ENCODE measurements at regions not wholly inside any gene's neighbourhood (a gene's known extent, or its start where the extent isn't known, plus 50 kb on each side); places are given as distances from the start of the nearest gene placed in this dataset.
"Not testable (repeated sequence)": the region's sequence is repeated elsewhere in the genome, so short reads cannot be mapped to it uniquely, and the experiment has no call there.

DNA sequence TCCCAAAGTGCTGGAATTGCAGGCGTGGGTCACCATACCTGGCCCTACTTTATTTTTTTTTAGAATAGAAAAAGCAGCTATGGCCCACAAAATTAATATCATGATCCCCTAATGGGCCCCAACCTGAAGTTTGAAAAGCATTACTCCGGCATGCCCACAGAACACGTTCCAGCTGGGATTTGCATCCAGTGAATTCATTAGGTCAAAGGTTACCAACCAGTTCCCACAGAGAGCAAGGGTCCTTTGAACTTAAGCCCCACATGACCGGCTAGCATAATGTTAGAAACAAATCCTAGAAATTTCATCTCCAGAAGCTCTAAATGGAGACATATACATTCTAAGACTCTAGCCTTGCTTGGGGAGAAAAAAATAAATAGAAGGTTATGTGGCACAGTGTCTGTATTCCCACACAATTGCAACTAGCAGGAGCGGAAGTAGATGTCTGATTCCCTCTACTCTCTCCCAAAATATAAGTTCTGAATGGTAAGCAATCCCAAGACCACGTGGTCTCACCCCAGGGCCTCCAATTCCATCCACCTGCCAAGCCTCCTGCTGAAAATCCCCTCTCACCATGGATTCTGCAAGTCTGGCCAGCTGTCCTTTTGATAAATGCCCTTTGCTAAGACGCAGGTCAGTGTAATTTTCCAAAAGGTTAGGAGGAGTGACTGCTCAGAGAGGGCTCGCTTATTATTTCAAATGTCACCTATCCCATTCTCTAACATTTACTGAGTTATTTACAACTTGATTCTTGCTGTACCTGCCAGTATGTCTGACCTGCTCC lies 395.8 kb downstream of the NPIPA8 start:
- no peak for DNase-seq (ENCODE audit: low read depth)

DNA sequence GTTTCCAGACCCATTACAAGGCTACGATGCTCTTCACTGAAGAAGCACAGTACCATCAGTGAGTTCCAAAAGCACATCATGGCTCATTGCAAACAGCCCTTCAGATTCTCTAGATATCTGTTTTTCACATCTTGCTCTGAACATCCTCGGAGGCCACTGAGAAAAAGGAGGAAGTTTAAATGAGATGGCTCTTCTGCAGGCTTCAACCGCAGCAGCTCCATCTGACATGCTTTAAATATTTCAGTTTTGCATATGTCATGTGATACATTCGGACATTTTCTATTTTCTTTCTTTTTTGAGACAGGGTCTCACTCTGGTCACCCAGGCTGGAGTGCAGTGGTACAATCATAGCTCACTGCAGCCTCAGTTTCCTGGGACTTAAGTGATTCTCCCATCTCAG lies 396.8 kb downstream of the NPIPA8 start:
- DNase-seq (ENCODE audit: low read depth) = no peak

DNA sequence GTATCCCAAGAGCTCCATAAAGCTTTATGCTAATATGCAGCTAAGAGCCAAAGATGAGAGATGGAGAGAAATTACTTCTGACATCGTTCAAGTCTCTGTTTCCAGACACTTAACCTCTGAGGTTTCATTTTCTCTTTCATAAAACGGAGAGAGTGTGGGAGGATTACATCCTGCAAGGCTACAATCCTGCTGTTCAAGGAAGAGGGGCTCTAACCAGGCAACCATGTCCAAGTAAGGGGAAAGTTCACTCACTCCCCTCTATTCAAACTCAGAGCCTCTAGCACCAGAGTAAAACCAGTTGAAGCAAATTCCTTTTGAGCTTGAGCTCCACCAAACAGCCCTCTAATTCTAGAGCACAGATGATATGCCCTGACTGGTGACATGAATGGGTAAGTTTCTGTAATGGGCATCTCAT lies 397.4 kb downstream of the NPIPA8 start:
- DNase-seq (ENCODE audit: low read depth) = no peak

DNA sequence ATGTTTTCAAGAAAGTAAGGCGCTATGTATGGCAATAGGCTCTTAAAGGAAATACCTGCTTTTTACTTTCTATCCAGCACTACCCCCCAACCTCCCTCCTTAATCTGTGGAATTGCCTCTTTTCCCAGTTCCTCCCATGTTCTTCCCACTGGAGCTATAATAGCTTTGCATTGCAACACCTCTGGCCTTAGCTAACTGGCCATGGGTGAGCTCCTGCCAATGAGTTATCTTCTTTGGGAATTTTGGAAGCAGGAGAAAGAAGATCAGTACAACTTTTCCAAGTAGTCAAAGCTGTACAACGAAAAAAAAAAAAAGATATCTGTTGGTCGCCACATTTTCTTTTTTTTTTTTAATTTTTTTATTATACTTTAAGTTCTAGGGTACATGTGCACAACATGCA lies 398.0 kb downstream of the NPIPA8 start:
- no peak for DNase-seq (ENCODE audit: low read depth)

DNA sequence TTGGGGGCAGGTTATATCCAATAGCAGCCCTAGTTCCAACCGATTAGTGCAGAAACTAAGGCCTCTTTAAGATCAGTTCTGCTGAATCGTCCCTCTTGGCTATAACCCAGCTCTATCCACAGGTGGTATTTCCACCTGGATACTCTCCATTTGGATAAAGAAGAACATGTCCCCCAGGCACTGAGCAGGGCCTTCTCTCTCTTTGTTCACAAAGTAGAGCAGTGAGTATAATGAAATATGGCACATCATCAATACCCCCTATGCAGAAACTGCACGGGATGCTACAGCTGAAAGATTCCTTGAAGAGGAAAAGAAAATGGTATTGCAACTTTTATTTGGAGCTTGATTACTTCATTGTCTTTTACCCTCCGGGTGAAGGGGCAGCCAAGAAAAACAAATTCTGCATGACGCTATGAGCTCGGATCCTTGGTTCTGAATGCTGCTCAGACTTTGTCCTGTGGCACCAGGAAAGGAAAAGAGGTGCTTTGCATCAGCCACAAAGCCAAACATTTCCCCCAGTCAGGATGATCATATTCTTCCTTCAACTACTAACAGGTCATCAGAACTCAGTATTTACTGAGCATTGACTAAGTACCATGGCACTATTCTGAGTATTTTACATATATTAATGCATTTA lies 399.7 kb downstream of the NPIPA8 start:
- DNase-seq (ENCODE audit: low read depth) = no peak

DNA sequence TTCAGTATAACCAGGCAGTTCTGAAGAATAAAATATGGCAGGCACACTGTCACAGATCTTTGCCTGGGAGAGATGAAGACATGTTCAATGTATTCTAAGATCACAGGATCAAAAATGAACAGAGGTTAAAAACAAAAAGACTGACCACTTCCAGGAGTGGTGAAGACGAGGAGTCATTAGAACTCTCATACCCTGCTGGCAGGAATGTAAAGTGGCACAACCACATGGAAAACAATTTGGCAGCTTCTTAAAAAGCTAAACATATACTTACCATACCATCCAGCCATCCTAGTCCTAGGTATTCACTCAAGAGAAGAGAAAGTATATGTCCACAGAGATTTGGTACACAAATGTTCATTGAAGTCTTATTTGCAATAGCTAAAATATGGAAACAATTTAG lies 406.3 kb downstream of the NPIPA8 start:
- no peak for DNase-seq (ENCODE audit: low read depth)

DNA sequence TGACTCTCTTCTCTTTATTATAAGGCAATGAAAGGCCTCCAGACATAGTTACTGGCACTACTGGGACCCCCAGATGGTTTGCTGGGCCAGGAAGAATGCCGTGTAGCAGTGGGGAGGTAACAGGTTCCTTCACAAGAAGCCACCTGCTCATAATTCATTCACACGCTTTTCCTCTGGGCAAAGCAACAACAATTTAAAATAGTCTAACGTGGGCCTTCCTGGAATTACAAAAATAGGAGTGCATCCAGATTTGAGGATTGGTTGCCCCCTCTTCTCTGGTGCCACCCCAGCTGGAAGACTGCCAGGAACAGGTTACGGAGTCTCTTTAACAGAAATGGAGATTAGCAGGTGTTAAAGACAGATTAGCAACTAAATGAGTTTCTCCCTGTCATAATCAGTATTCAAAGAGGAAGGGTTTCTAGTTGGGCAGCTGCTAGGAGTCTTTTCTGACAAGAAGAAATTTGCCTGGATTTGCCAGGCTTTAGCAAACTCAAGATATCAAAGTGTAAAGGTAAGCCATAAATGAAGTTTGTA lies 409.6 kb downstream of the NPIPA8 start:
- no peak for DNase-seq (ENCODE audit: low read depth)

DNA sequence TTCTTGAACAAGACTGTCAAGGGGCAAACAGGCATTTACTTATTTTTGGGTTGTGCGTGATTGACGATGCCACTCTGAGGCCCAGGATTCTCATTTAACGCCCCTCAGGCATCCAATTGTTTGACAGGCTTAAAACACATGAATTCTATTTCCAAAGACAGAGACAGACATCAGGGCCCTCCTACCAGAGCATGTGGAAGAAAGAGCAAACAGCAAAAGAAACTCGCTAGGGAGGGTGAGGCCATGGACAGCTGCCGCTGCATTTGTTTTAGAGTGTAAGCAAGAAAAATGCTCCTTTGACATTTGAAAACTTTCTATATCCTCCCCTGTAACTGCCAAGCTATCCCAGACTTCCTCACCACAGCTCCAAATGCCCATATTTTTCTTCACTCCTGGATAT lies 410.1 kb downstream of the NPIPA8 start:
- DNase-seq (ENCODE audit: low read depth) = no peak

DNA sequence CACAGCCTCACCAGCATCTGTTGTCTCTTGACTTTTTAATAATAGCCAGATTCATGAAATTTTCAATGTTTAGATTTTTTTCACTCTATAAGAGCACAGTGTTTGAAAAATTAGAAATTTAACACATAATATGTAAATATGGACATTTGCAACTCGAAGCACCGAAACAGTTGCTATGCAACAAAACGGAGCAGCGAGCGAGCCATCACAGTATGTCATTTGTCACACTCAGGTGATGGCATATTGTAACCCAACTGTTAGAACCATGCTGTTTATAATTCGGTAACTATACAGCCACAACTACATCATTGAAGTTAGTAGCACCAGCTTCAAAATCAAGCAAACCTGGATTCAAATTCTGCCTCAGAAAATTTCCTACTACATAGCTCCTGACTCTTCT lies 410.8 kb downstream of the NPIPA8 start:
- no peak for DNase-seq (ENCODE audit: low read depth)

DNA sequence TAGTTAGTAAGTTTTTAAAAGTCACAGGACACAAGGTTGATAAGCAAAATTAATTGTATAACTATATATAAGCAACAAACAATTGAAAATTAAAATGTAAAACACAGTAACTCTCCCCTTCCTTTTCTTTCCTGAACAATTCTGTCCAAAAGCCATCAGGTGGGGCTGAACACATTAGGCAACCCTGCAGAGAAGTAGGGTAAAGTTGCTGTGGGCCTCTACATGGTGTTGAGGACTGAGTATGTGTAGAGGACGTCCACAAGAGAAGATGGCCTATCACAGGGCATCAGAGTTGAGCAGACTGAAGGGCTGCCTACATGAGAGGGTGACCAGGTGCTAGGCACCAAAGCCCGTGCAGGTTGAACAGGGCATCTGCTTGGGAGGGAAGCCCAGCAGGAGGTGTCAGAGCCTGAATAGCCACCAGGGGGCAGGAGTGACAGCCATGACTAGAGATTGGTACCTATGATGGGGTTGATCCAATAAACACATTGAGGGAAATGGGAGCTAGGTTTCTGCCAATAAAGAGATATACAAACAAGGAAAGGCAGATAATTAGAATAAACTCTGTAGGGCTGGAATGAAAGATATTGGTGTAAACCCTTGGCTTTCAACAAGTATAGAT lies 415.1 kb downstream of the NPIPA8 start:
- no peak for DNase-seq (ENCODE audit: low read depth)

DNA sequence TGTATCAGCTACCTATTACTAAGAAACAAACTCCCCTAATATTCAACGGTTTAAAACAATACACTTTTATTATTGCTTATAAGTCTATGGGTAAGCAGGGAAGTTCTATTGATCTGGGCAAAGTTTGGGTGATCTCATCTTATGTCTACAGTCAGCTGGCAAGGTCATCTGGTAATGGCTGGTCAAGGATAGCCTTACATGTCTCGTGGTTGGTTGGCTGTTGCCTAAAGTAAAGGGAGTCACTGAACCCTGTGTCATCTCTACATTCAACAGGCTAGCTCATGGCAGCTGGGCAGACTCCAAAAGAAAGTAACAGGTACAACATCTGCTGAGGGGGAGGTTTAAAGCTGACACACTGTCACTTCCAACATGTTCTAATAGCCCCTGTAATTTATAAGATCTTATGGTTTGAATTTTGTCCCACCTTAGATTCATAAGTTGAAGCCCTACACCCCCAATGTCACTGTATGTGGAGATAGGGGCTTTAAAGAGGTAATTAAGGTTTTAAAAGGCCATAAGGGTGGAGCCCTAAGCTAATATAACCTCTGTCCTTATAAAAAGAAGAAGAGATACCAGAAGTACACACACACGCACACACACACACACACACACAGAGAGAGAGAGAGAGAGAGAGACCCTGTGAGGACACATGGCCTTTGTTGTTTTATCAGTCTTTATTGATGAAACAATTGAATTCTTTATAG lies 419.1 kb downstream of the NPIPA8 start:
- DNase-seq (ENCODE audit: low read depth) = no peak

DNA sequence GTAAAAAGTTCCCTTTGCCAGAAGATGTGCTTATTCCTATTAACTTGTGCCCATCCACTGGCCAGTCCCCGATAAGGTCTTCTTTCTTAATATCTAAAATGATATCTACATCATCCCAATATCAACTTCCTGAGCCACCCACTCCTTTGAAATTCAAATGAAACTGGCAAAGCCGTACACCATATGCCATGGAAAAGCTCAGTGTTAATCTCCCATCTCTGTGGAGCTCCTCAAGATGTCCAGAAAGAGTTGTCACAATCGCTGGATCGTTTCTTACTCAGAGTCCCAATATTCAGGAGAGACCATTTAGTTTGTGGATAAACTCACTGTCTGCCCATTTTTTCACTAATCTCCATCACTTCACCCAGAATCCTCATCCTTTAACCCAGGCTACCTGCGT lies 420.7 kb downstream of the NPIPA8 start:
- DNase-seq (ENCODE audit: low read depth) = no peak

DNA sequence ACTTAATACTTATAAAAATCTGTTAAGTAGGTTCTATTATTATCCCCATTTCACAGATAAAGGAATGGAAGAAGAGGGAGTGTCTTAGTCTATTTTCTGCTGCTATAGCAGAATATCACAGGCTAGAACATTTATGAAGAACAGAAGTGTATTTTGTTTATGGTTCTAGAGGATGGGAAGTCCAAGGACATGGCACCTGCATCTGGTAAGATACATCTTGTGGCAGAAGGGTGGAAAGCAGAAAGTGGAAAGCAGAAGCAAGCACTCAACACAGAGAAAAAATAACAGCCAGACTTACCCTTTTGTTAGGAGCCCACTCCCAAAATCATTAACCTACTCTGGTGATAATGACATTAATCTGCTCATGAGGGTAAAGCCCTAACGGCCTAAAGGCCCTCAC lies 422.4 kb downstream of the NPIPA8 start:
- DNase-seq (ENCODE audit: low read depth) = no peak

DNA sequence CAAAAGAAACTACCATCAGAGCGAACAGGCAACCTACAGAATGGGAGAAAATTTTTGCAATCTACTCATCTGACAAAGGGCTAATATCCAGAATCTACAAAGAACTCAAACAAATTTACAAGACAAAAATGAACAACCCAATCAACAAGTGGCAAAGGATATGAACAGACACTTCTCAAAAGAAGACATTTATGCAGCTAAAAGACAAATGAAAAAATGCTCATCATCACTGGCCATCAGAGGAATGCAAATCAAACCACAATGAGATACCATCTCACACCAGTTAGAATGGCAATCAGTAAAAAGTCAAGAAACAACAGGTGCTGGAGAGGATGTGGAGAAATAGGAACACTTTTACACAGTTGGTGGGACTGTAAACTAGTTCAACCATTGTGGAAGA lies 425.0 kb downstream of the NPIPA8 start:
- not testable (repeated sequence) for DNase-seq (ENCODE audit: low read depth)

DNA sequence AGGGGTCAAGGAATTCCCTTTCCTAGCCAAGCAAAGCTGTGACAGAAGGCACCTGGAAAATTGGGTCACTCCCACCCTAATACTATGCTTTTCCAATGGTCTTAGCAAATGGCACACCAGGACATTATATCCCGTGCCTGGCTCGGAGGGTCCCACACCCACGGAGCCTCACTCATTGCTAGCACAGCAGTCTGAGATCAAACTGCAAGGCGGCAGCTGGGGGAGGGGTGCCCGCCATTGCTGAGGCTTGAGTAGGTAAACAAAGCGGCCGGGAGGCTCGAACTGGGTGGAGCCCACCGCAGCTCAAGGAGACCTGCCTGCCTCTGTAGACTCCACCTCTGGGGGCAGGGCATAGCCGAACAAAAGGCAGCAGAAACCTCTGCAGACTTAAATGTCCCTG lies 429.9 kb downstream of the NPIPA8 start:
- DNase-seq (ENCODE audit: low read depth) = not testable (repeated sequence)

DNA sequence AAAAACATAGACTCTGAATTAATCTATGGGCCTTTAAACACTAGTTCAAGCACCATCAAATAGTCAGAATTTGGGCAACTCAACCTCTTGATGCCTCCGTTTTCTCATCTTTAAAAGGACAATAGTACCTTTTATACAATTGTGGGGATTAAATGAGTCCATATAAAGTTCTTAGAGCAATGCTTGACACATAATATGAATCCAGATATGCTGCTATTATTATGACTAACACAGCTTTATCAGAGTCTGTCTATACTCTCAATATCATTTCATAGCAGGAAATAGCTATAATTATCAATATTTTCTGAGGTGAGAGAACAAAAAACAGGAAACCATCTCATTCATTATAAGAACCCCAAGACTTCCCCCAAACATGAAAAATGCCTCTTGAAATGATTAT lies 430.5 kb upstream of the XYLT1 start:
- no peak for DNase-seq (ENCODE audit: low read depth)

DNA sequence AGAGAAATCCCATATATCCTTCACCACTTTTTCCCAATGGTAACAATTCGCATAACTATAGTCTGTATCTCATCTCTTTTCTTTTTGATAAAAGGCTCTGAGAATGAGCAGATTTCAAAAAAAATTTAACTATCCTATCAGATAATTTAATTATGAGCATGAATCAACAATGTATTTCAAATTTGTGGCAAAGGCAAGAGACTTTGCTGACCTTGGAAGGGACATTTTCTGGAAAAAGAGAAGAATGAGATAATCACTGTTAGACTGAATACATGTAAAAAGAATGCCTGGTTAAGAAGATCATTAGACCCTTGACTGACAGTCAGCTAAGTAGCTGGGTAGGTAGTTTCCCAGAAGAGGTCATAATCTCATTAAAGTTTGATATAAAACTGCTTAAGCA lies 428.4 kb upstream of the XYLT1 start:
- DNase-seq (ENCODE audit: low read depth) = no peak

DNA sequence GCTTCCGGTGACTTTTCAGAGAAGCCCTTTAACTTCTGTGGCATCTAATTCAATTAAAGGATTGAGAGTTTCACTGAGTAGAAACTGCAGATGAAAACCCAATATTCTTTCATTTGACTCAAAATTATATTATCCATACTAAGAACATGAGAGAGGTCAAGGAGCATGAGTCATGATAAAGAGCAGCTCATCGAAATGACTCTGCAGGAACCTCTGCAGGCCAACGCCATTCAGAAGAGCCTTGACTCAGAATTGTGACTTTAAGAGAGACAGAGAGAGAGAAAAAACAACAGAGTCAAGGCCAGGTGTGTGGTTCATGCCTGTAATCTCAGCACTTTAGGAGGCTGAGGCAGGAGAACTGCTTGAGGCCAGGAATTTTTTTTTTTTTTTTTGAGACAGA lies 417.2 kb upstream of the XYLT1 start:
- no peak for DNase-seq (ENCODE audit: low read depth)

DNA sequence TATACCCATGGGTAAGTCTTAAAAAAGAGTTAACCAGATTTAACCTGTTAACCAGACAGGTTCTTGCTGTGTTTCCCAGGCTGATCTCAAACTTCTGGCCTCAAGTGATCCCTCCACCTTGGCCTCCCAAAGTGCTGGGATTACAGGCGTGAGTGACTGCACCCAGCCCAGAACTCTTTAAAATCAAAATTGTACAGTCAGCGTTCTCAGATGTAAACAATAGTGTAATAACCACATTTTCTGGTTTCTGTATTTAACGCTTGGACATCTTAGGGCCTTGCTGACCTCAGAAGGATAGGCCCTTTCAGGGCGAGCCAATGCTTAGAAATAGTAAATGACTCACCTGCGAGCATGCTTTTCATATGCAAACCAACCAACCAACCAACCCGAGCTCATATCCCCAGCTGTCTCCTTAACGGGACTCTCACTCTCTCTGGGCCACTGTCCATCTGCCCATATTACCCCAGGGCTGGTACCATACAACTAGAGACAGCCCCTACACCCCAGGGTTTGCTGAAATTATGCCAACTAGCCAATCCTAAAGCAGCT lies 415.0 kb upstream of the XYLT1 start:
- no peak for DNase-seq (ENCODE audit: low read depth)

DNA sequence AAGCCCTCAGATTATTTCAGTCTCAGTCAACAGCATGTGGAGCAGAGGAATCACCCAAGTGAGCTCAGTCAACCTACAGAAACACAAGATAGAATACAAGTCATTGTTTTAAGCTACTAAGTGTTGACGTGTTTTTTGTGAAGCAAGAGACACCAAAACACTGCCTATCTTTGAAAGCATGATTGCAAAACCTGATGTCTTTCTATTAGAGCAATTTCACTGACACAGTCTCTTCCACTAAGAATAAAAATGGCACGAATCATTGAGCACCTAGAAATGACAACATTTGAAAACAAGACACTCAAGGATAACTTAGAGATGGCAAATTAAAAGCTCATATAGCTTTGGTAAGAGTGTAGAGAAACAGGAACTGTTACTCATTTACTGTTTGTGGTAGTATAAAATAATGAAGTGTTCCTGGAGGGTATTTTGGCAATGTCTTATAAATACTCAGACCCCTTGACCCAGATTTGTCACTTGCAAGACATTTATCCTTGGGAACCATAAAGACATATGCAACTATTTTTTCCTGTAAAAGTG lies 407.1 kb upstream of the XYLT1 start:
- no peak for DNase-seq (ENCODE audit: low read depth)

DNA sequence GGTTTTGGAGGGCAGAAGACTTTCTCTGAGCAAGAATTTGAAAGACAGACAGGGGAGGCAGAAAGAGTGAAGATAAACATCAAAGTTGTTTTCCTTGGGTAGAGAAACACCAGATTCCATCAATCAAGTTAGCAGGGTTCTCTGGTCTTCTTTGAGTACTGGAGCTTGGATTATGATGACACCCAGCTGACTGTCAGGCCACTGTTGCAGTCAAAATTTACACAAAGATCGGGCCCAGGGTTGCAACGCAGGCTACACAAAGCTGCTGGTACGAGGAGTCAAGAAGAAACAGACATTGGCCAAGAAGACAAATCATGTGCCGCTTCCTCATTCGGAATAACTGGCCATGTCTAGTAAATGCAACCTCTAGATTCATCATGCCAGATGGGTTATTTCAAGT lies 396.2 kb upstream of the XYLT1 start:
- no peak for DNase-seq (ENCODE audit: low read depth)

DNA sequence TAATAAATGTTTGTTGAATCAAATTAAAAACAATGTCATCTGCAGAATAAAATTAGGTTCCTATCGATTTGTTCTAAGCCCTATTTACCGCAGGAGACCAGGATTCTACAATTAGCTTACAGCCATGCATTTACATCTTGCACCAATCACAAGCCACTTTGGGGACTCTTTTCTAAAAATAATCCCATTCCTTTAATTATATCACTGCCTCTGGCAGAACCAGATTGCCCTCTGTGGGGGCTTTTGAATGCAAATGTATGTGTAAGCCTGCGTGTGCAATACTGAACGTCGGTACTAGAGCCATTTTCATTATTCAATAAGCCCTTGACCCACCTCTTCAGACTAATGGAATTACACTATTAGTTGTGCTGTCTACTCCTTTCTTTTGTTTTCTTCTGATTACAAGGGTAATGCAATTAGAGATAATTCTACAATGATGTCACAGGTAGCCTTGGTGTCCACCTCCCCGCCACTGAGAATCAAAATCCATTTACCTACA lies 391.3 kb upstream of the XYLT1 start:
- no peak for DNase-seq (ENCODE audit: low read depth)

Data from non-pigmented ciliary epithelial cell (primary cell).